Type B pancreatic cell (in vitro differentiated cells): ENCODE measurements at regions not wholly inside any gene's neighbourhood (a gene's known extent, or its start where the extent isn't known, plus 50 kb on each side); places are given as distances from the start of the nearest gene placed in this dataset.

ENCODE experiments used
- DNase-seq: peaks from one replicate; pipeline ENCODE4 v3.0.0; 2021; ENCODE audit warnings: mixed read lengths; ENCODE audit not compliant: unreplicated experiment; ENCODE audit errors: extremely low spot score
- H3K27ac Mint-ChIP-seq: 2 replicates; pipeline ENCODE4 v1.8.0; 2021; ENCODE audit warnings: mild to moderate bottlenecking, mixed read lengths
- H3K27me3 Mint-ChIP-seq: 2 replicates; pipeline ENCODE4 v1.8.0; 2021; ENCODE audit warnings: mixed read lengths
- H3K36me3 Mint-ChIP-seq: 2 replicates; pipeline ENCODE4 v1.8.0; 2021; ENCODE audit warnings: mixed read lengths
- H3K4me1 Mint-ChIP-seq: one replicate; pipeline ENCODE4 v1.8.0; 2021; ENCODE audit warnings: mixed read lengths; ENCODE audit not compliant: unreplicated experiment
- H3K4me3 Mint-ChIP-seq: 2 replicates; pipeline ENCODE4 v1.8.0; 2021; ENCODE audit warnings: mild to moderate bottlenecking, mixed read lengths
- H3K9me3 Mint-ChIP-seq: 2 replicates; pipeline ENCODE4 v1.8.0; 2021; ENCODE audit warnings: mixed read lengths
- TF ChIP-seq, protein P1 (sequence below): fragments of 200-600 bp; sonication (generic); conservative IDR thresholded peaks from 2 replicates; pipeline ENCODE4 v1.5.0; 2021; ENCODE audit warnings: antibody characterized with exemption, mild to moderate bottlenecking

DNA sequence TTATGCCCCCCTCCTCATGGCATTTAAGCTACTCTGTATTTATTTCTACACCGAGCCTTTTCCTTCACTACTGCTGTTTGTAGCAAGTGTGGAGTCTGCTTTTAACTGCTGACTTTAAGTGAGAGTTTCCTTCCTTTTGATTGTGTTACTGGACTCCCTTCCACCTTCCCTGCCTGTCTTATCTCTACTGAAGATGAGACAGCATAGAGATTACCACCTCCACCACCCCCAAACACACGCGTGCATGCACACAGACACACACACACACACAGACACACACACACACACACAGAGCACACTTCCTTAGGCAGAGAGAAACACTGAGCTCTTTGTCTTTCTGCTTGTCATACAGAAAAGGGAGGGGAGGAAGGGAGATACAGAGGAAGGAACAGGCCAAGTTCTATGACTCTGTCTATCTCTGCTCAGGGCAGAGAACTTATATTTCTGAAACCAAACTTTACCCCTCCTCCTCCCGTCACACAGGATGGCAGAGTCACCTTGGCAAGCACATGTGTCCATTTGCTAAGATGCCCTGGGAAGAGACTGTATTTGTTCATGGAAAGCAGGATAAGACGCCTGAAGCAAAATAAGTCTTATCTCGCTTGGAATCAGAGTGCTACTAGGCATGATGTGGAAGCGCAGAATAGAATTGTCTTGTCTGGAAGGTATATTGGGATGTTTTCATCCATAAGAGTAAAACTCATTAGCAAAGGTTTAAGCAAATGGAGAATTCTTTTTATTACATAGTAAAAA, 81.8 kb upstream of the CAV2 start:
- H3K4me3 Mint-ChIP-seq = peak overlapping the region; percentile 4
- TF ChIP-seq, protein P1, sequence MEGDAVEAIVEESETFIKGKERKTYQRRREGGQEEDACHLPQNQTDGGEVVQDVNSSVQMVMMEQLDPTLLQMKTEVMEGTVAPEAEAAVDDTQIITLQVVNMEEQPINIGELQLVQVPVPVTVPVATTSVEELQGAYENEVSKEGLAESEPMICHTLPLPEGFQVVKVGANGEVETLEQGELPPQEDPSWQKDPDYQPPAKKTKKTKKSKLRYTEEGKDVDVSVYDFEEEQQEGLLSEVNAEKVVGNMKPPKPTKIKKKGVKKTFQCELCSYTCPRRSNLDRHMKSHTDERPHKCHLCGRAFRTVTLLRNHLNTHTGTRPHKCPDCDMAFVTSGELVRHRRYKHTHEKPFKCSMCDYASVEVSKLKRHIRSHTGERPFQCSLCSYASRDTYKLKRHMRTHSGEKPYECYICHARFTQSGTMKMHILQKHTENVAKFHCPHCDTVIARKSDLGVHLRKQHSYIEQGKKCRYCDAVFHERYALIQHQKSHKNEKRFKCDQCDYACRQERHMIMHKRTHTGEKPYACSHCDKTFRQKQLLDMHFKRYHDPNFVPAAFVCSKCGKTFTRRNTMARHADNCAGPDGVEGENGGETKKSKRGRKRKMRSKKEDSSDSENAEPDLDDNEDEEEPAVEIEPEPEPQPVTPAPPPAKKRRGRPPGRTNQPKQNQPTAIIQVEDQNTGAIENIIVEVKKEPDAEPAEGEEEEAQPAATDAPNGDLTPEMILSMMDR = no peak
- H3K36me3 Mint-ChIP-seq = no peaks in the 10 kb centered on the region
- H3K27me3 Mint-ChIP-seq = no peaks in the 10 kb centered on the region
- no peaks in the 10 kb centered on the region for H3K9me3 Mint-ChIP-seq
- H3K4me1 Mint-ChIP-seq = peaks cover 13% of the 10 kb centered on the region
- no peak for DNase-seq
- H3K27ac Mint-ChIP-seq = peak overlapping the region; percentile 78

DNA sequence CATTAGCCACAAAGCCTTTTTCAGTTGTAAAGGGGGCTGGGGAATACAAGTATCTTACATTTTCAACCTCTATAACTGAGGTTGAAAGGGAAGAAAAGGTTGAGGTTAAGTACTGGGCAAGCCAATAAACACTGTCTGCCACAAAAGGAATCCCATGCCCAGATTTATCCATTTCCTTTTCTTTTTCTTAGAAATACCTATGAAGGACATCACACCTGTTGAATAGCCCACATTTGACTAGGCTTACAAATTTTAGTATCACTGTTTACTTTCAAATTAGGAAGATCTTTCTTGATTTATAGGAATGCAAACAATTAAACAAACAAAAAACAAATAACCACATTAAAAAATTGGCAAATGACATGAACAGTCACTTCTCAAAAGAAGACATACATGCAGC, 81.0 kb upstream of the CAV2 start:
- no peaks in the 10 kb centered on the region for H3K9me3 Mint-ChIP-seq
- DNase-seq = no peak
- H3K27ac Mint-ChIP-seq = no peak overlapping the region
- no peaks in the 10 kb centered on the region for H3K36me3 Mint-ChIP-seq
- peaks cover 13% of the 10 kb centered on the region for H3K4me1 Mint-ChIP-seq
- H3K27me3 Mint-ChIP-seq = no peaks in the 10 kb centered on the region
- TF ChIP-seq, protein P1 = no peak
- H3K4me3 Mint-ChIP-seq = no peak overlapping the region

DNA sequence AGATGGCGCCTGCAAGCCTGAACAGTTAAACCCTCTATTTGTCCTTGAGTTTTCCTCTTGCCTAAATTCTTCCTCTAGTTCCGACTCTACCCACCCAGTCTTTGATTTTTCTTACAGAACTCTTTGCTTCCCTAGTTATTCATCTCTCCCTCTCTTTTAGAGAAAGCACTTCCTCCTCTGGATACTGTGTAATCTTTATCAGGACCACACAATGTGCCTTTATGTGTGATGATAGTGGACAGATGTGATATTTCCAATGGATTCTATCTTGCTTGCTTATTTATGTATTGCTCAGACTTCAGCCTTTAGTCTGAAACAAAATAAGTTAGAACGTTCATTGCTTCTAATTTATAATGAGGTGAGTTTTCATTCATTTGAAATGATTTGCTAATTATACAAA, 79.5 kb upstream of the CAV2 start:
- no peaks in the 10 kb centered on the region for H3K9me3 Mint-ChIP-seq
- no peak for DNase-seq
- H3K4me1 Mint-ChIP-seq = peaks cover 13% of the 10 kb centered on the region
- no peak overlapping the region for H3K4me3 Mint-ChIP-seq
- H3K27me3 Mint-ChIP-seq = no peaks in the 10 kb centered on the region
- H3K27ac Mint-ChIP-seq = no peak overlapping the region
- TF ChIP-seq, protein P1 = no peak
- H3K36me3 Mint-ChIP-seq = no peaks in the 10 kb centered on the region

DNA sequence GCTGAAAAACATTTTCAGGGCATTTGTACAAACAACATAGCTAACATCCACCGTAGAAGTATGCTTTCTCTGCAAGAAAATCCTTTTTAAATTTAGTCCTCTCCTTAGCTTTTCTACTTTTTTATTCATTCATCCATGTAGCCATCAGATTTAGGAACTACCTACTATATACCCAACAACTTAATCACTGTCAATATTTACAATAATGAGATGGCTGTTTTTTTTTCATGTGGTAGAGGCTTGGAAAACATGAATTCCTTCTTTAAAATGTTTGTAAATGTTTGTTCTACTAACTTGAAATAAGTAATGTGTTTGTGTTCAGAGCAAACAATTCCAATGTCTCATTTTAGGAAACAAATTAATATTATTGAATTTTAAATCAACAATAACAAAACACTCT, 78.2 kb upstream of the CAV2 start:
- H3K27ac Mint-ChIP-seq = no peak overlapping the region
- TF ChIP-seq, protein P1 = no peak
- peaks cover 9% of the 10 kb centered on the region for H3K4me1 Mint-ChIP-seq
- H3K4me3 Mint-ChIP-seq = no peak overlapping the region
- DNase-seq = no peak
- no peaks in the 10 kb centered on the region for H3K9me3 Mint-ChIP-seq
- H3K27me3 Mint-ChIP-seq = no peaks in the 10 kb centered on the region
- no peaks in the 10 kb centered on the region for H3K36me3 Mint-ChIP-seq

DNA sequence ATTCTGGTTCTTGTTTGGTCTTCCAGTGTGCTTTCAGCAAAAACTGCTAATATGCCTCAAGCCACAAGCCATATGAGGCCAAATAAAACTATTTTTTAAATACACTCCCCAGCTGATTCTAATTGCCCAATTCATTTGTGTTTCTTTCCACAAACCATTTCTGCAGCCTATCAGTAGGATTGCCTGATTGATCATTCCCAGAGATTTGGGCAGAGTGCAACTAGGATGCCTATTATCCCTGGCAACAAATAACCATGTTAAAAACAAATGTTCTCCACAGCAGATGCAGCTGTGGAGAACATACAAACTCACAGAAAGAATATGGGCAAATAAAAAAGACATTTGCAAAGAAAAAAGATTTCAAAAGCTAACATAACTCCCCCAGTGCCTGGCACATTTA, 76.9 kb upstream of the CAV2 start:
- Mint-ChIP-seq H3K4me1 (peaks cover 3% of the 10 kb centered on the region), H3K27ac (peak overlapping the region; percentile 83), H3K4me3 (no peak overlapping the region), H3K9me3 (no peaks in the 10 kb centered on the region), H3K36me3 (no peaks in the 10 kb centered on the region), H3K27me3 (no peaks in the 10 kb centered on the region)
- TF ChIP-seq, protein P1 = no peak
- no peak for DNase-seq

DNA sequence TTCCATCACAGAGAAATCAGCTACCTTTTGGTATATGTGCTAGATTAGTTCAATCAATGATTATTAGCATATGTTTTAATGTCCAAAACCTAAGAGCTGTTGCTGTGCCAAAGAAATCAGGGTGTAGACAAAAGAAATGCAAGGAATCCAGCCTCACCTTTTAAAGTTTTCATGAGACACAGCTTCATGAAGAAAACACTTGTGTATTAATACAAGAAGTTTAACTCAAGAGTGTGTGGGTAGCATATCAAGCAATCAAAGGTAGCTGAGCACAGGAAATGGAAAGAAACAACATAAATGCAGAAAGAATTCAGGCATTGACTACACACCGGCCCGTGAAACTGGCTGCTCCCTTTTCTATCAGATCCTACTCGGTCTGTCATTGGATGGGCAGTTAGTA, 76.0 kb upstream of the CAV2 start:
- Mint-ChIP-seq H3K9me3 (no peaks in the 10 kb centered on the region), H3K4me1 (no peaks in the 10 kb centered on the region), H3K27ac (peak overlapping the region; percentile 83), H3K36me3 (no peaks in the 10 kb centered on the region), H3K27me3 (no peaks in the 10 kb centered on the region), H3K4me3 (peak overlapping the region; percentile 16)
- TF ChIP-seq, protein P1 = no peak
- DNase-seq = no peak
